HG03103 (cell line): ENCODE measurements at regions not wholly inside any gene's neighbourhood (a gene's known extent, or its start where the extent isn't known, plus 50 kb on each side); places are given as distances from the start of the nearest gene placed in this dataset.

Experiments used
- ATAC-seq: cut with Tn5 transposase; IDR thresholded peaks from one replicate; pipeline ENCODE4 v1.9.1; 2021; ENCODE audit warnings: low read depth; ENCODE audit not compliant: unreplicated experiment

DNA sequence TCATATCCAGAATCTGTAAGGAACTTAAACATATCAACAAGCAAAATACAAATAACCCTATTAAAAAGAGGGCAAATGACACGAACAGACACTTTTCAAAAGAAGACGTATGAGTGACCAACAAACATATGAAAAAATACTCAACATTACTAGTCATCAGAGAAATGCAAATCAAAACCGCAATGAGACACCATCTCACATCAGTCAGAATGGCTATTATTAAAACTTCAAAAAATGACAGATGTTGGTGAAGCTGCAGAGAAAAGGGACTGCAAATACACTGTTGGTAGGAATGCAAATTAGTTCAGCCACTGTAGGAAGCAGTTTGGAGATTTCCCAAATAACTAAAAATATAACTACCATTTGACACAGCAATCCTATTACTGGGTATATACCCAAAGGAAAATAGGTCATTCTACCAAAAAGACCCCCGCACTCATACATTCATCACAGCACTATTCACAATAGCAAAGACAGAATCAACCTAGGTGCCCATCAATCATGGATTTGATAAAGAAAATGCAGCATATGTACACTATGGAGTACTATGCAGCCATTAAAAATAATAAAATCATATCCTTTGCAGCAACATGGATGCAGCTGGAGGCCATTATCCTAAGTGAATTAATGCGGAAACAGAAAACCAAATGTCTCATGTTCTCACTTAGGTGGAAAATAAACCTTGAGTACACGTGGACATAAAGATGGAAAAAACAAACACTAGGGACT is 230.1 kb upstream of the RAB4A start:
- ATAC-seq = no peak

DNA sequence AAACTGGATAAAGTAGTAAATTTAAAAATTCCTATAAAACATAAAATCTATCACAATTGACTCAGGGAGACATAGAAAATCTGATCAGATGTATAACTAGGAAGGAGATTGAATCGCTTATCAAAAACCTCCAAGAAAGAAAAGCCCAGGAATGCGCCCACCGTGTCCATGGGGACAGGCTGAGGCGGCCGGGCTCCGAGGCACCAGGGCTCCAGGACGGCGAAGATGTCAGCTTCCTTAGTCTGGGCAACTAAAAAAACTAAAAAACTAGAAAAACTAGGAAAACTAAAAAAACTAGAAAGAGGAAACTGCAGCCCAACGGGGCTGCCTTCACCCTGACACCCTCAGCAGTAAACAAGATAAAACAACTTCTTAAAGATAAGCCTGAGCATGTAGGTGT is 229.0 kb upstream of the RAB4A start:
- no peak for ATAC-seq

DNA sequence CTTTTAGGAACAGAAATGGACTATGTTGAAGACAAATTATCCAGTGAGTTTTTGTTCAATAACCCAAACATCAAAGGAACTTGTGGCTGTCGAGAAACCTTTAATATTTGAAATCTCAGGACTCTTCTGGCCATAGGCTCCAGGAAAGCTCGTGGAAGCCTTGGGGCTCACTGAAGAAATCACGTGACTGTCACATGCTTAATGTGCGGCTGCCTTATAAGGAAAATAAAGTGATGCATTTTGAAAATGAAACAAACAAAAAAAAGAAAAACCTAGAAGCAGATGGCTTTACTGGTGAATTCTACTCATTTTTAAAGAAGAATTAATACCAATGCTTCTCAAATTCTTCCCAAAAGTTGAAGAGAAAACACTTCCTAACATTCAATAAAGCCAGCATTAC is 228.4 kb upstream of the RAB4A start:
- no peak for ATAC-seq

DNA sequence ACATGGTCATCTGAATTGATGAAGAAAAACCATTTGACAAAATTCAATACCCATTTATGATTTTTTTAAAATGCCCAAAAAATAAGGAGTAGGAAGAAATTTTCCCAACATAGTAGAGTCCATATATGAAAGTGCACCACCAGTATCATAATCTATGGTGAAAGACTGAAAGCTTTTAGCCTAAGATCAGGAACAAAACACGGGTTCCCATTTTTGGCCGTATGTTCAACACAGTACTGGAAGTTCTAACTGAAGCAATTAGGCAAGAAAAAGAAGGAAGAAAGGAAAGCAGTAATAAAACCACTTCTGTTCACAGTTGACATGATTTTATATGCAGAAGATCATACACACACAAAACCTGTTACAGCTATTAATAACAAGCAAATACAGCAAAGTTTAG is 227.8 kb upstream of the RAB4A start:
- ATAC-seq = no peak

DNA sequence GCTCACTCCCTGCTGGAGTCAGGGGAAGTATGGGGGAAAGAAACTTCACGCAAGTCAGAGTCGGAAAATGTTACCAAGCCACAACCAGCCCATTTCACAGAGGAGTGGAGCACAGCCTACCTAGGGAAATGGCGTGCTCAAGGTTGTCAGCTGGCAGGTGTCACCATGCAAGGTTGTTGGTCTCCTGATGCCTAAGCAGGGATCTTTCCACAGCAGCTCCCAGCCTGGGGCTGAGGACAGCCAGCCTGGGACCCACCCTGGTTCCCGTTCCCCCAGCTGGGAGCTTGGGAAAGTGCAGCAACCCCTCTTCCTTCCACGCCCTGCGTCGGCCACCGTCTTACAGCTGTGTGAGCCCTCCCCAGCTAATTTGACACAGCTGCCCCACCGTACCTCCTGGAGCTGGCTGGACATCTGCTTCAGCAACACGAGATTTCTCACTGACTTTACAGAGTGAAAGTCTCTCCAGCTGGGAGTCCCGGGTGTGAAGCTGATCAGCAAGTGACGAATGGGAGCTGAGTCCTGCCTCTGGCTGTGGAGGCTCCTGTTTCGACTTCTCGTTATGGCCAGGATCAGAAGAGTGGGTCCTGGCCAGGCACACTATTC is 224.6 kb upstream of the RAB4A start:
- ATAC-seq = no peak

DNA sequence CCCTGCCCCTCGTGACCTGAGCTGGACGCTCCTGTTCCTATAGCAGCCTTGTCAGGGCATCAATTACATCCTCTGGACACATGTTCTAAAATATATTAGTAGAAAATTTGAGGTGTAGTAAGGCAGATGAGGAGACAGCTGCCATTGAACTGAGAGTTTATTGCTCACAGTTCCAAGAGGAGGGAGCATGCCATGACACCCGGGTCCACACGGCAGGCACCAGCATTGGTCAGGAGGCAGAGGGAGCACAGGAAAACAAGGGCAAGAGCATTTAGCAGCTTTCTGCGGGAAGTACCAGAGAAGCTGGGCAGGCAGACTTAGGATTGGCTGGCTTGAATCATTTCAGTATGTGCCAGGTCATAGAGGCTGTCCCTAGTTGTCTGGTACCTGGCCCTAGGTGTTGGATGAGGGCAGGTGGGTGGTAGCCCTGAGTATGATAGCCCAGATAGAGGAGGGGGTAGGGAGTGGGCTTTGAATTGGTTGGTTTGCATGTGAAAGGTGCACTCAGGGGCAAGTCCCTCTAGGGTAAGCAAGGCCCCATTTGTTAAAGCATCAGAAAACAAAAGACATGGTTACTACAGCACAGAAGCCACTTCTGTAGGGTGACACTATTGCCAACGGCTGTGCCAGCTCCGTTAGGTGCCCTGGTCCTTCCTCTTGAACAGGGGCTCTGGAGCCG is 223.6 kb upstream of the RAB4A start:
- ATAC-seq = no peak

DNA sequence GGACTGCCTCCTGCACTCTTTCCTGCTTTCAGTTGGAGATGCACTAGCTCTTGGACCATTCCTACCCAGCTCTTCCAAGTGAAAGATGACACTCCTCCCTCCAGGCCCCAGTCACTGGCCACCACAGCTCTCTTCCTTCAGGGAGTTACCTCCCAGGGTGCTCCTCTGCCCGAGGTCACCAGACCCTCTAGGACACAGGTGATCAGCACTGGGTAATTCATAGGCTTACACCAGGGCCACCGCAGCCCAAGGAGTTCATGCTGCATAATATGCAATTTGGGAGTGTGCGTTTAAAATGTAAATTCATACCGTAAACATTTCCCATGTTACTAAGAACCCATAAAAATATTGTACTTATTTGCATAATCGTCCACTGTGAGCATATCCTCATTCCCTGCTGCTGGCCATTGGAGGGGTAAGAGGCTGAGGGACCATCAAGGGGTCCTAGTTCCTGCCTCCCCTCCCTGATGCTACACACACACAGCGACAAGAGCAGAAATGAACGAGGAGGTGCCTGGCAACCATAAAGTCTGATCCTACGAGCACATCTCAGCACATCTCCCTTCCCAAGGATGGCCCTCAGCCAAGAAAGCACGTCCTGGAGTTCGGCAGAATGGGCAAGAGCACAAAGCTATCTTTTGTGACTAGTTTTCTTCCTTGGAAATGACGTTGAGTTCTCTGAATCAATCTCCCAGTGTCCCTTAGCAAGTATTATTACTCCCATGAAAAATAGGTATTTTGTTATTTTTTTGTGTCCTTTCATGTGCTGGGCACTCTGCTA is 222.9 kb upstream of the RAB4A start:
- no peak for ATAC-seq

DNA sequence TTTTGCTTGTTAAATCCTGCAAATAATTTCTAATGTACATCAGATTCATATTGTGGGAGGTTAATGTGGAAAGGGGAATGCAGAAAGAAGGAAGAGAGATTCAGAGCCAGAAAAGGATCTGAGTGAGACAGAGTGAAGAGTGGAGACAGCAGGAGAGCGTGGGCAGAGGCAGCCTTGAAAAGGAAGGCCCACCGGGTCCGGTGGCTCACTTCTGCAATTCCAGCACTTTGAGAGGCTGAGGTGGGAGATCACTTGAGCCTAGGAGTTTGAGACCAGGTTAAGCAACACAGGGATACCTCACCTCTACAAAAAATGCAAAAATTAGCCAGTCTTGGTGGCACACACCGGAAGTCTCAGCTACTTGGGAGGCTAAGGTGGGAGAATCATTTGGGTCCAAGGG is 222.0 kb upstream of the RAB4A start:
- no peak for ATAC-seq

DNA sequence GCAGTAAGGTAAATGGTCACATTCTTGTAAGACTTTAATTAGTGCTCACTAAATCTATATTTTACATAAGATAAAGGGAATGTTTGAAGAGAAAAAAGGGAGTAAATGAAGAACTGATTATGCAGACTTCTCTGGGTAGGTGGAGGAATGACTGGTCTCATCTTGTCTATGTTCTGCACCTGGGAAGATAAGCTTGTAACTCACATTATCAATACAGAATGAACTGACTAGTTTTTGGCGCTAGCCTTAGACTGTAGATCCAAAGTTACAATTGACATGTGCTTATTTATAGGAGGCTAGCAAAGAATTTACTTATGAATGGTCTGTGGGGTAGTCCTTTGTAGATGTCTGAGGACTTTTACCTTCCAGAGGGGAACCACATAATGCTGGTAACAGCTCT is 214.9 kb upstream of the RAB4A start:
- ATAC-seq = no peak

DNA sequence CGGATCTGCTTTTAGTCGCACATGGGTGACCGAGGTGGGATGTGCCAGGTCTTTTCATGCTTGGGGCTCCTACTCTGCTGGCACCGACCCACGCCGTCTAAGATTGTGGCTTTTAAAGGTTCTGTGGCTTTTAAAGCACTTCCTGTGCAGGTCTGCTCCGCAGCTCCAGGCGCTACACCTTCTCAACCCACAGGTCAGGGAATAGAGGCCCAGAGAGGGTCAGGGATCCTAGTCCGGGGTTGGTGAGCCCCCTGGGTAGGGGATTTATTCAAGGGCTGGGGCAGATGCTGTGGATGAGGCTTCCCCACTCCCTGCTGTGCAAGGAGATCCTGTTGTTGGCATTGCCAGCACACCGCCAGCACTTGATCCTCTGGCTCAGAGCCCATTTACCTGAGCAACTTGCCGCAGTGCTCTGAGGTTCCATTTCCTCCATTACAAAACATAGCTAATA is 212.8 kb upstream of the RAB4A start:
- ATAC-seq = no peak

DNA sequence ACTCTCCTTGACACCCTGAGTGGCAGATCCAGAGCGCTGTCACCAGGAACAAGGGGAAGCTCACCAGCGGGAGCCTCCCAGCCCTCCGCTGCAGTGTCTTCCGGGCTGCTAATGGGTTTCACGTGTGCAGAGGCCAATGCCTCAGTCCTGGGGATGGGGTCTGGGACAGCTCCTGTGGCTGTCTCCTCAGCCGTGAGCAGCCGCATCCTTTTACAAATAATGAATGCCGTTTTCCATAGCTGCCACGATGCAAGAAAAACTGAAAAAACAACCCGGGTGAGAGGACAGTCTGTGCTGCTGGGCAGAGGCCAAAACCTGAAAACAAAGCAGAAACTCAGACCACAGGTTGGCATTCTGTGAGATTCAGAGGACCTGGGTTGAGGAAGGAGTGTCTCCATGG is 212.2 kb upstream of the RAB4A start:
- ATAC-seq = no peak

DNA sequence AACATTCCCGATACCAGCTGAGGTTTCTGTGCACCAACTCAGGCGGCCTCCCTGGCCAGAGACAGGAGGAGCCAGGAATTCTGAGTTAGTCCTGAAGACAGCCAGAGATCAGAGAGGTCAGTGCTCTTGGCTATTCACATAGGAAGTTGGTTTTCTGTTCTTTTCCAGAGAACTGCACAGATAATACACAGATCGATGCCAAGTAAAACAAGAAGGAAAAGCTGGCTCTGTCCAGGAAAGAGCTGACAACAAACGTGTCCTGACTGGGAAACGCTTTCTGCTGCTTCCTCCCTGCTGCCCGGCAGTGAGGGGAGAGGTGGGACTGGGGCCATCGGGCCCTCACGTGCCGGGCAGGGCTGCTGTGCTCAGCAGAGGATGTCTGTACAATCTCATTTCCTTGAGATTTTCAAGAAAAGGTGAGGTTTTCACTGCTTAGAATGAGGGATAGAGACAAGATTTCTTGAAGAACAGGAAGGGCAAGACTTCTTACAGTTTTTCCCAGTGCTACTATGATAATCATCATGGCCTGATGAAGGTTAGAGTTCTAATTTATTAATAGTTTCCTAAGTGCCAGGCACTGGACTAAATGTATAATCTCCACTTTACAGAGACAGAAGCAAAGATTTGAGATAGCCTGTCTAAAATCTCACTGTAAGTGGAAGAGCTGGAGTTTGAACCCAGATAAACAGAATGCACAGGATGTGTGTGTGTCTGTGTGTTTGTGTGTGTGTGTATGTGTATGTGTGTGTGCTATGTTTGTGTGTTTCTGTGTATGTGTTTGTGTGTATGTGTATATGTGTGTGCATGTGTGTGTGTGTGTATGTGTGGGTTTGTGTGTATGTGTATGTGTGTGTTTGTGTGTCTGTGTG is 211.0 kb upstream of the RAB4A start:
- ATAC-seq = no peak

DNA sequence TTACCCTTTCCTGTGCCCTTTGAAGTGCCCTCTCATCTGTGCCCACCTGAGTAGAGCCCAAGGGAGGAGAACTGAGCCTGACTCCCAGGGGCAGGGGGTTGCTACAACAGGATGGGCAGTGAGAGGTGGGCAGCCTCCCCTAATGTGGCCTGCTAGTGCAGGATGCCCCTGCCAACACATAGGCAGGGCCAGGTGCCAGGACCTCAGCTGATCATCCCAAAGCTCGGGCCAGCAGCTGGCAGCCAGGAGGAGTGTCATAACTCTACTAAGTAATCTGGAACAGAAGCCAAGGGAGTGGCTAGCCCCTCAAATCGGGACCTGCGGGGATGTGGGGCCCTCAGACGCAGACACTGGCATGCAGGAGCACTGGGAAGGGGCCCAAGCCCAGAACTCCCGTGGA is 208.8 kb upstream of the RAB4A start:
- no peak for ATAC-seq

DNA sequence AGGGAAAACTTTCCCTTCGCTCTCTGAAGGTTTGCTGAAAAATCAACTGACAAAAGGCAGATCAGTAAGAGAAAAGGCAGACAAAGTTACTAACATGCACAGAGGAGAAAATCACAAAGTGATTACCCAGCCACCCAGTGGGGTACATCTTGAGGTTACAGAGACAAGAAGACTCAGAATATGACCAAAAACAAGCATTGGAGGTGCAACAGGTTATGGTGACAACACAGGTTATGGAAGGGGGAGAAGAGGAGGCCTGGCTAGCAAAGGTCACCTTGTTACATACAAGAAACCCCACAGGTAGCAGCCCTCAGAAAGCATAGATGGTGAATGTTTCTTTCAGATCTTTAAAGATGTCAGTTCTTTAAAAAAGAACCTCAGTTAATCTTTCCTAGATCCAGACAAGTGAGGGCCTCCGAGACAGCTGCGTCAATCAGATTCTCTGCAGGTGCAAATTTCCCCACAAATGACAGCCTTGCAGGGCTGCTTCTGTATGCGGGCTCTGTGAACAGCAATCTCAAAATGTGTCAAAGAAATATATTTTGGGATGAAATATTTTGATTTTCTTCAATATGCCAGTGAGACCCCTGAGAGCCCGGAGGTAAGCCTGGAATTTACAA is 207.6 kb upstream of the RAB4A start:
- no peak for ATAC-seq

DNA sequence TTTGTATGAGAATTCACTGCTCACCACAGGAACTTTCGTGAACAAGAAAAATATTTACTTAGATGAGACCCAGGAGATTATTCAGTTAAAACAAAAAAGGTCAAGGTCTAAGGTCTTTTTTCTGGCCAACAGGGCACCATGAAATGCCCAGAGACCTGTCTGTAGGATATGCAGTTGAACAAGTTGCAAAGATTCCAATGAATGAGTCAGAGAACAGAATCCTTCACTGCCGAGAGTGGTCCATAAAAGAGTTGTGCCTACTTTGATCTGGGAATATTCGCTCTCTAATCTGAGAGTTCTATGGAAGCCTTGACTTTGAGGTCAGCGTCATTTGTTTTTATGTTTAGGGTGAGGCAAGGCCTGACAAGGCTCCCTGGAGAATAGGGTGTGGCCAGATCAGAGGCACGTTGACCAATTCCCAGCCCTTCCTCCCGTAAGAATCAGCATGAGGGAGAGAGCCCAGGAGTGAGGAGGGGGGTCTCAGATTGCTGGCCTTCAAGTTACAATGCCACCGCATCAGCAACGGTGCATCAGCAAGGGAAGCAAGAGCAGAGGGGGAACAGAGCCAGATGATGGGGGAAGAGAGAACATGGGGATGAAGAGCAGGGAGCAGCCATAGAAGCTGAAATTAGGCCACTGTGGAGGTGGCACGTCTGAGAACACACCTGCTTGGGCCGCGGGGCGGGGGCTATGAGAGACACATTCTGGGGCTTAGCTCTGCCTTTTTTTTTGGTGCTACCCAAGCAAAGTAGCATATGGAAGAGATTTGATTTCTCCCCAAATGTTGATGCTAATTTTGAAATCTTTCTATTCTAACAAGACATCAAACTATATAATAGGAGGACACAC is 206.4 kb upstream of the RAB4A start:
- no peak for ATAC-seq

DNA sequence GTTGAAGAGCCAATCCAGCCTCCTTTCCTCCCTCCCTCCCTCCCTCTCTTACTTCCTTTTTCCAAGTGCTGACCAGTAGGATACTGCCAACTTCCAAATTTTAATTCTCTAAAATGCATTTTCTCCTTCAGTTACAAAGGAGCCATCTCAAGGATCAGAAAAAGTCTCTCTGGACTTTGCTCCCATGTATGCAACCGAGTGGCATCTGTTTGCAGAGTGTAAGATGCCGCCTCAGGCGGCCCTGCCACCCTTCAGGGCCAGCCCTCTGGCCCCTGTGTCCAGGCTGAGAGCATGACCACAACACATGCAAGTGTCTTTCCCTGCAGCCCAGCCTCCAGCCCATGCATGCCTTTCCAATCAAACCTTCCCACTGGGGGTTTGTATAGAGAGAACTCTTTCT is 205.3 kb upstream of the RAB4A start:
- ATAC-seq = no peak

DNA sequence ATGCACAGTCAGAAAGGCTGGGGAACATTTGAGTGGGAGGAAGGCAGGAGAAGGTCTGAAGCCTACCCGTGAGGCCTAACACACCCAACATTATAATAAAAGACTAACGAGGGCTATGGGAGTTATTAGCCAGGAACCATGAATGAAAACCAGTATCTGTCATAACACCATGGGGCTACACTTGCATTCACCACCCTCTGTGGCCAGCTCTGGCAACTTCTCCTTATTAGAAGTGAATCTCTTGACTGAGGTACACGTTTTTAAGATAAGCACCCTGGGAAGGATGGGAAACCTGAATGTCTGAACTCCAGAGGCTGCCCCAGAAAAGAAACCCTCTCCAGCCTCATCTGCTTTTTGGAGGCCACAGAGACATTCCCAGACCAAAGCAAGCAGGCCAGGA is 204.3 kb upstream of the RAB4A start:
- no peak for ATAC-seq

DNA sequence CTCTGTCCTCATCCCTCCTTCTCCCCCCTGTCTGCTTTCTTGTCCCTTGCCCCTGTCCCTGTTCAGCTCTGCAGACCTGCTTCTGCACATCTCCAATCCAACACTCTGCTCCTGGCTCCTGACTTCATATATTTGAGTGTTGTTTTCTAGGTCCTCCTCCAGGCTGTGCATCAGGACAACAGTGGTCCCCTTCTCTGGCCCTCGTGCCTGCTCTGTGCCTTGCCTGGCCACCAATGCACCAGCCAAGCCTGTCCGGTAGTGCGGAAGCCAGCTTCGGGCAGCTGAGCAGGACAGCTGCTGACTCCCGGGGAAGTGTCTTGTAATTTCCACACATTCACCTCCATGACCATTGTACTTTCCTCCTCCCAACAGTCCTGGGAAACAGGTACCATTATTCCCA is 203.4 kb upstream of the RAB4A start:
- ATAC-seq = no peak
